ENCODE measurements at regions not wholly inside any gene's neighbourhood (a gene's known extent, or its start where the extent isn't known, plus 50 kb on each side); places are given as distances from the start of the nearest gene placed in this dataset.

GRCh38 chr6:85996034-85996375 is 353.3 kb upstream of the SYNCRIP start:
- no peaks in the 10 kb centered on the region for H3K27me3 Mint-ChIP-seq (ENCODE audit: low read depth, poor library complexity)
- H3K4me3 Mint-ChIP-seq = no peak overlapping the region
- no peaks in the 10 kb centered on the region for H3K36me3 Mint-ChIP-seq (ENCODE audit: low read depth)

GRCh38 chr6:85995339-85996033 is 352.8 kb upstream of the SYNCRIP start:
- Mint-ChIP-seq H3K36me3 (ENCODE audit: low read depth) (no peaks in the 10 kb centered on the region), H3K9me3 (peaks cover 4% of the 10 kb centered on the region), H3K4me3 (no peak overlapping the region), H3K27ac (no peak overlapping the region), H3K4me1 (no peaks in the 10 kb centered on the region), H3K27me3 (ENCODE audit: low read depth, poor library complexity) (no peaks in the 10 kb centered on the region)
- TF ChIP-seq CTCF (IDR thresholded peaks at IDR 0.05) = no peak
- no peak for DNase-seq

More at GRCh38 chr6:85996034-85996375, 353.3 kb upstream of the SYNCRIP start:
- Mint-ChIP-seq H3K27ac (no peak overlapping the region), H3K9me3 (peaks cover 4% of the 10 kb centered on the region), H3K4me1 (no peaks in the 10 kb centered on the region)
- no peak for DNase-seq
- no peak for TF ChIP-seq CTCF (IDR thresholded peaks at IDR 0.05)

- Mint-ChIP-seq H3K9me3 (peaks cover 22% of the 10 kb centered on the region), H3K4me1 (no peaks in the 10 kb centered on the region), H3K27me3 (ENCODE audit: low read depth, poor library complexity) (no peaks in the 10 kb centered on the region), H3K4me3 (no peak overlapping the region), H3K36me3 (ENCODE audit: low read depth) (no peaks in the 10 kb centered on the region), H3K27ac (no peak overlapping the region)
- TF ChIP-seq CTCF (IDR thresholded peaks at IDR 0.05) = no peak
- no peak for DNase-seq
Observed at GRCh38 chr6:85986681-85987080, 344.0 kb upstream of the SYNCRIP start.

- no peak for DNase-seq
- H3K4me3 Mint-ChIP-seq = no peak overlapping the region
- H3K27ac Mint-ChIP-seq = no peak overlapping the region
- H3K27me3 Mint-ChIP-seq (ENCODE audit: low read depth, poor library complexity) = no peaks in the 10 kb centered on the region
- H3K9me3 Mint-ChIP-seq = peaks cover 17% of the 10 kb centered on the region
- H3K4me1 Mint-ChIP-seq = no peaks in the 10 kb centered on the region
- no peaks in the 10 kb centered on the region for H3K36me3 Mint-ChIP-seq (ENCODE audit: low read depth)
- no peak for TF ChIP-seq CTCF (IDR thresholded peaks at IDR 0.05)
Observed at GRCh38 chr6:85983032-85983659, 340.5 kb upstream of the SYNCRIP start.

- no peak overlapping the region for H3K27ac Mint-ChIP-seq
- no peak overlapping the region for H3K4me3 Mint-ChIP-seq
Observed at GRCh38 chr6:85977661-85978060, 335.0 kb upstream of the SYNCRIP start.

More at GRCh38 chr6:85977661-85978060, 335.0 kb upstream of the SYNCRIP start:
- TF ChIP-seq CTCF (IDR thresholded peaks at IDR 0.05) = no peak
- Mint-ChIP-seq H3K27me3 (ENCODE audit: low read depth, poor library complexity) (no peaks in the 10 kb centered on the region), H3K4me1 (no peaks in the 10 kb centered on the region), H3K9me3 (peaks cover 5% of the 10 kb centered on the region), H3K36me3 (ENCODE audit: low read depth) (no peaks in the 10 kb centered on the region)
- no peak for DNase-seq
